Epidermal melanocyte (primary cell): ENCODE measurements at regions not wholly inside any gene's neighbourhood (a gene's known extent, or its start where the extent isn't known, plus 50 kb on each side); places are given as distances from the start of the nearest gene placed in this dataset.
A peak's percentile ranks its signal among the peaks of the same experiment; 100 is the strongest.
"Not testable (repeated sequence)": the region's sequence is repeated elsewhere in the genome, so short reads cannot be mapped to it uniquely, and the experiment has no call there.

Experiments
- DNase-seq: peaks from one replicate; pipeline ENCODE4 v3.0.0; 2011; ENCODE audit warnings: low spot score; ENCODE audit not compliant: insufficient read length

GRCh38 chr5:1653698-1654651 lies 130.2 kb upstream of the LPCAT1 start:
- DNase-seq: not testable (repeated sequence)

- no peak for DNase-seq
These were observed 129.3 kb upstream of the LPCAT1 start for GRCh38 chr5:1652873-1653697.

GRCh38 chr5:1651971-1652872 lies 128.5 kb upstream of the LPCAT1 start:
- no peak for DNase-seq

- DNase-seq: no peak
These were observed 127.5 kb upstream of the LPCAT1 start for GRCh38 chr5:1651250-1651649.

- DNase-seq: no peak
These were observed 125.8 kb upstream of the LPCAT1 start for GRCh38 chr5:1649554-1649953.

GRCh38 chr5:1648806-1649205 lies 125.0 kb upstream of the LPCAT1 start:
- no peak for DNase-seq

- DNase-seq: no peak
These were observed 123.8 kb upstream of the LPCAT1 start for GRCh38 chr5:1647580-1647979.

- DNase-seq: peak; percentile 93
These were observed 121.2 kb upstream of the LPCAT1 start for GRCh38 chr5:1644810-1645571.

- not testable (repeated sequence) for DNase-seq
These were observed 120.6 kb upstream of the LPCAT1 start for GRCh38 chr5:1644393-1644809.

- no peak for DNase-seq
These were observed 120.1 kb upstream of the LPCAT1 start for GRCh38 chr5:1643651-1644392.

GRCh38 chr5:1642621-1643061 lies 118.9 kb upstream of the LPCAT1 start:
- no peak for DNase-seq

GRCh38 chr5:1642221-1642620 lies 118.5 kb upstream of the LPCAT1 start:
- no peak for DNase-seq

GRCh38 chr5:1641560-1642166 lies 117.9 kb upstream of the LPCAT1 start:
- peak; percentile 73 for DNase-seq

GRCh38 chr5:1641041-1641440 lies 117.3 kb upstream of the LPCAT1 start:
- DNase-seq: no peak

GRCh38 chr5:1640421-1640881 lies 116.7 kb upstream of the LPCAT1 start:
- DNase-seq: no peak

- no peak for DNase-seq
These were observed 116.0 kb upstream of the LPCAT1 start for GRCh38 chr5:1639757-1640156.

- DNase-seq: no peak
These were observed 115.1 kb upstream of the LPCAT1 start for GRCh38 chr5:1638658-1639400.
